ENCODE measurements at regions not wholly inside any gene's neighbourhood (a gene's known extent, or its start where the extent isn't known, plus 50 kb on each side); places are given as distances from the start of the nearest gene placed in this dataset.

- ATAC-seq (no peak), DNase-seq (ENCODE audit: low spot score) (no peak)
- no peak overlapping the region for H3K4me2 ChIP-seq
- no peaks in the 10 kb centered on the region for H3F3A ChIP-seq (replicated peaks; ENCODE audit: low read depth)
- Mint-ChIP-seq H3K27ac (no peak overlapping the region), H3K4me3 (no peak overlapping the region), H3K4me1 (peaks cover 10% of the 10 kb centered on the region; the same call in 2 of the 3 replicates), H3K9me3 (no peaks in the 10 kb centered on the region), H3K36me3 (ENCODE audit: low read depth) (no peaks in the 10 kb centered on the region), H3K27me3 (ENCODE audit: insufficient read depth, low read depth, poor library complexity) (peaks cover 2% of the 10 kb centered on the region)
- TF ChIP-seq ZNF331 (CRISPR knock-in tag; IDR thresholded peaks at IDR 0.05; ENCODE audit: low read depth) (no peak), NANOG (IDR thresholded peaks at IDR 0.05; ENCODE audit: borderline replicate concordance) (no peak), ETS1 (IDR thresholded peaks at IDR 0.05) (no peak), EZH2phosphoT487 (IDR thresholded peaks at IDR 0.05; ENCODE audit: unreplicated experiment) (no peak), REST (IDR thresholded peaks at IDR 0.05; ENCODE audit: unreplicated experiment) (no peak), EZH2 (IDR thresholded peaks at IDR 0.05; ENCODE audit: low read depth, unreplicated experiment) (no peak), CTCF (conservative IDR thresholded peaks at IDR 0.05; ENCODE audit: low read depth in 2 of 2) (no peak), JUNB (IDR thresholded peaks at IDR 0.05; ENCODE audit: unreplicated experiment) (no peak), CREB1 (CRISPR knock-in tag; IDR thresholded peaks at IDR 0.05; ENCODE audit: low read depth) (no peak), ZNF114 (CRISPR knock-in tag; IDR thresholded peaks at IDR 0.05) (no peak), STAT1 (IDR thresholded peaks at IDR 0.05; ENCODE audit: unreplicated experiment) (no peak), POLR2AphosphoS5 (IDR thresholded peaks at IDR 0.05; ENCODE audit: low read depth) (no peak)
- TF ChIP-seq, protein P1, sequence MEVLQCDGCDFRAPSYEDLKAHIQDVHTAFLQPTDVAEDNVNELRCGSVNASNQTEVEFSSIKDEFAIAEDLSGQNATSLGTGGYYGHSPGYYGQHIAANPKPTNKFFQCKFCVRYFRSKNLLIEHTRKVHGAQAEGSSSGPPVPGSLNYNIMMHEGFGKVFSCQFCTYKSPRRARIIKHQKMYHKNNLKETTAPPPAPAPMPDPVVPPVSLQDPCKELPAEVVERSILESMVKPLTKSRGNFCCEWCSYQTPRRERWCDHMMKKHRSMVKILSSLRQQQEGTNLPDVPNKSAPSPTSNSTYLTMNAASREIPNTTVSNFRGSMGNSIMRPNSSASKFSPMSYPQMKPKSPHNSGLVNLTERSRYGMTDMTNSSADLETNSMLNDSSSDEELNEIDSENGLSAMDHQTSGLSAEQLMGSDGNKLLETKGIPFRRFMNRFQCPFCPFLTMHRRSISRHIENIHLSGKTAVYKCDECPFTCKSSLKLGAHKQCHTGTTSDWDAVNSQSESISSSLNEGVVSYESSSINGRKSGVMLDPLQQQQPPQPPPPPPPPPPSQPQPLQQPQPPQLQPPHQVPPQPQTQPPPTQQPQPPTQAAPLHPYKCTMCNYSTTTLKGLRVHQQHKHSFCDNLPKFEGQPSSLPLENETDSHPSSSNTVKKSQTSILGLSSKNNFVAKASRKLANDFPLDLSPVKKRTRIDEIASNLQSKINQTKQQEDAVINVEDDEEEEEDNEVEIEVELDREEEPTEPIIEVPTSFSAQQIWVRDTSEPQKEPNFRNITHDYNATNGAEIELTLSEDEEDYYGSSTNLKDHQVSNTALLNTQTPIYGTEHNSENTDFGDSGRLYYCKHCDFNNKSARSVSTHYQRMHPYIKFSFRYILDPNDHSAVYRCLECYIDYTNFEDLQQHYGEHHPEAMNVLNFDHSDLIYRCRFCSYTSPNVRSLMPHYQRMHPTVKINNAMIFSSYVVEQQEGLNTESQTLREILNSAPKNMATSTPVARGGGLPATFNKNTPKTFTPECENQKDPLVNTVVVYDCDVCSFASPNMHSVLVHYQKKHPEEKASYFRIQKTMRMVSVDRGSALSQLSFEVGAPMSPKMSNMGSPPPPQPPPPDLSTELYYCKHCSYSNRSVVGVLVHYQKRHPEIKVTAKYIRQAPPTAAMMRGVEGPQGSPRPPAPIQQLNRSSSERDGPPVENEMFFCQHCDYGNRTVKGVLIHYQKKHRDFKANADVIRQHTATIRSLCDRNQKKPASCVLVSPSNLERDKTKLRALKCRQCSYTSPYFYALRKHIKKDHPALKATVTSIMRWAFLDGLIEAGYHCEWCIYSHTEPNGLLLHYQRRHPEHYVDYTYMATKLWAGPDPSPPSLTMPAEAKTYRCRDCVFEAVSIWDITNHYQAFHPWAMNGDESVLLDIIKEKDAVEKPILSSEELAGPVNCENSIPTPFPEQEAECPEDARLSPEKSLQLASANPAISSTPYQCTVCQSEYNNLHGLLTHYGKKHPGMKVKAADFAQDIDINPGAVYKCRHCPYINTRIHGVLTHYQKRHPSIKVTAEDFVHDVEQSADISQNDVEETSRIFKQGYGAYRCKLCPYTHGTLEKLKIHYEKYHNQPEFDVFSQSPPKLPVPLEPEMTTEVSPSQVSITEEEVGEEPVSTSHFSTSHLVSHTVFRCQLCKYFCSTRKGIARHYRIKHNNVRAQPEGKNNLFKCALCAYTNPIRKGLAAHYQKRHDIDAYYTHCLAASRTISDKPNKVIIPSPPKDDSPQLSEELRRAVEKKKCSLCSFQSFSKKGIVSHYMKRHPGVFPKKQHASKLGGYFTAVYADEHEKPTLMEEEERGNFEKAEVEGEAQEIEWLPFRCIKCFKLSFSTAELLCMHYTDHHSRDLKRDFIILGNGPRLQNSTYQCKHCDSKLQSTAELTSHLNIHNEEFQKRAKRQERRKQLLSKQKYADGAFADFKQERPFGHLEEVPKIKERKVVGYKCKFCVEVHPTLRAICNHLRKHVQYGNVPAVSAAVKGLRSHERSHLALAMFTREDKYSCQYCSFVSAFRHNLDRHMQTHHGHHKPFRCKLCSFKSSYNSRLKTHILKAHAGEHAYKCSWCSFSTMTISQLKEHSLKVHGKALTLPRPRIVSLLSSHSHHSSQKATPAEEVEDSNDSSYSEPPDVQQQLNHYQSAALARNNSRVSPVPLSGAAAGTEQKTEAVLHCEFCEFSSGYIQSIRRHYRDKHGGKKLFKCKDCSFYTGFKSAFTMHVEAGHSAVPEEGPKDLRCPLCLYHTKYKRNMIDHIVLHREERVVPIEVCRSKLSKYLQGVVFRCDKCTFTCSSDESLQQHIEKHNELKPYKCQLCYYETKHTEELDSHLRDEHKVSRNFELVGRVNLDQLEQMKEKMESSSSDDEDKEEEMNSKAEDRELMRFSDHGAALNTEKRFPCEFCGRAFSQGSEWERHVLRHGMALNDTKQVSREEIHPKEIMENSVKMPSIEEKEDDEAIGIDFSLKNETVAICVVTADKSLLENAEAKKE (CRISPR knock-in tag; IDR thresholded peaks at IDR 0.05) = no peak
- H3K4me3 ChIP-seq = no peak overlapping the region
- H3K27me3 ChIP-seq (ENCODE audit: insufficient read depth) = no peaks in the 10 kb centered on the region
- H3K4me1 ChIP-seq (ENCODE audit: insufficient read depth) = no peaks in the 10 kb centered on the region
- no peaks in the 10 kb centered on the region for H4K20me1 ChIP-seq (replicated peaks; ENCODE audit: insufficient read depth)
- H3K36me3 ChIP-seq (ENCODE audit: insufficient read depth) = no peaks in the 10 kb centered on the region
- no peaks in the 10 kb centered on the region for H3K79me2 ChIP-seq (replicated peaks; ENCODE audit: insufficient read depth)
- no peak overlapping the region for H3K27ac ChIP-seq (ENCODE audit: low read depth)
- peaks cover 10% of the 10 kb centered on the region; the same call in 1 of the 2 replicates for H3K9me2 ChIP-seq (ENCODE audit: insufficient read depth)
- no peak overlapping the region for H2AFZ ChIP-seq
These were observed 55.7 kb downstream of the CXCR4 start for GRCh38 chr2:136062066-136062837.

All from GM23338 (cell line).